NCI-H1105 treated with DMSO at 0.1 percent for 48 hours (cell line): ENCODE measurements at regions not wholly inside any gene's neighbourhood (a gene's known extent, or its start where the extent isn't known, plus 50 kb on each side); places are given as distances from the start of the nearest gene placed in this dataset.

Experiments used
- DNase-seq: peaks from one replicate; lab custom pipeline; 2025; lab: John Stamatoyannopoulos, UW

- DNase-seq: no peak
These were observed 231.6 kb upstream of the CDH2 start for GRCh38 chr18:28408528-28408927.

DNA sequence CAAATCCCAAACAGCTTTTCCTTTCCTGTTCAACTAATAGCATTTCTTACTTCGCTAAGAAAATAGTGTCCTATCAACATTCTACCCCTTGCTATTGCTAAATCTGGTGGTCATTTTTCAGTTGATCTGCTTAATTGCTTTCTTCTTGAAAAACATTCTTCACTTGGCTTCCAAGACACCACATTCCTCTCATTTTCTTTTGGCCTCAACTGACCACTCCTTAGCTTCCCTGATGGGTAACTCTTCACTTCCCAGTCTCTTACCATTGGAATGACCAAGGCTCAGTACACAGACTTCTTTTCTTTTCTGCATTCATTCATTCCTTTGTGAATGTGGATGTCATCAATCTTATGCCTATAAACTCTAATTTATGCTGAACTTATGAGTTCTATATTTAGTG, 230.8 kb upstream of the CDH2 start:
- DNase-seq: no peak

GRCh38 chr18:28406533-28406932, 229.6 kb upstream of the CDH2 start:
- DNase-seq: no peak

DNA sequence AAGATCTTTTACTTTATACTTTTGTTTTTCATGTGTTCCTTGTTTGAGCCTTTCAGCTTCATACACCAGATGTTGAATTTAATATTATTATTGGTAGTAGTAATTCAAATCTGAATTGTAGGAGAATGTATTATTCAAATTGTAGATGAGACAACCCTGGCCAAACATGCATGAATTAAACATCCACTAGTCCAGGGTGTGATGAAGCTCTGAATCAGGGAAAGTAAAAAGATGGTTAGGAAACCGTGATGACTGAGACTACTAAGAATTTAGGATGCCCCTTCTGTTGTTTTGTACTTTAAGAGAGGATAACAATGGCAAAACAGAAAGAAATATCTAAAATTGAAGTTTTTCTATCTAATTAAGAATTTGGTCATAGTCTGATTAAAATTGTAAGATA, 227.8 kb upstream of the CDH2 start:
- DNase-seq: no peak

GRCh38 chr18:28399781-28400362, 222.9 kb upstream of the CDH2 start:
- DNase-seq: no peak

GRCh38 chr18:28398471-28398870, 221.5 kb upstream of the CDH2 start:
- peak; percentile 39 for DNase-seq

GRCh38 chr18:28390022-28390421, 213.1 kb upstream of the CDH2 start:
- DNase-seq: no peak

- DNase-seq: no peak
These were observed 205.4 kb upstream of the CDH2 start for GRCh38 chr18:28382215-28382879.

DNA sequence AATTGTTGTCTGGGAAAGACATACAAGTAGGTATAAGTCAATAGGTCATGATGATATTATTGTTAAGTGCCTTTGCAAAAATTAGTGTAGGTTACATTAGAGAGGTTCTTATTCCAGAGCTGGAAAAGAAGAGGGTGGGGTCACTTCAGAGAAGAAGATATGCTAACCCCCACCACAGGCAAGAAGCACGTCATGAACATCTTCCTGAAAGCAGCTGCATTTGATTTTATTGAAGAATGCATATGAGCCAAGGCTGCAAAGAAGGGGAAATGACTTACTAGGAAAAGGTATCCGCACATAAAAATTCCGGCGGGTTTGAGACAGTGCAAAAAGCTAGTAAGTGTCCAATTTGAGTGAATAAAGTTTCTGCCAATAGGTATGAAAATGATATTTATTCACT, 195.3 kb upstream of the CDH2 start:
- no peak for DNase-seq

DNA sequence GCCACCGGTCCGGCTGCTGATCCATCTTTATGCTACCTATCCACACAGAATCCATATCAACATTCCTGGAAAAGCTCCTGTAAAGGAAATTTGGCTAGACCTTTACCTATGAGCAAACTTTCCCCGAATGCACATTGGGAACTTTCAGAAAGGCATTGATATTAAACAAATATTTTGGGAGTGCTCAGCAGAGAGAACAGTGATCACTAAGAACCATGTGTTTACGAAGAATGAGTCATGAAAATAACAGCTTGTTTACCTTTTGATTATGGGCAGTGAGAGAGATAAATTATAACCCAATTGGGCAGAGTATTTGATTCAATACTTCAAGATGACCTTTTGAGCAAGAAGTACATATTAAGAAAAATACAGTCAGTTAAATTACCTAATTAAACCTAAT, 189.7 kb upstream of the CDH2 start:
- DNase-seq: no peak

DNA sequence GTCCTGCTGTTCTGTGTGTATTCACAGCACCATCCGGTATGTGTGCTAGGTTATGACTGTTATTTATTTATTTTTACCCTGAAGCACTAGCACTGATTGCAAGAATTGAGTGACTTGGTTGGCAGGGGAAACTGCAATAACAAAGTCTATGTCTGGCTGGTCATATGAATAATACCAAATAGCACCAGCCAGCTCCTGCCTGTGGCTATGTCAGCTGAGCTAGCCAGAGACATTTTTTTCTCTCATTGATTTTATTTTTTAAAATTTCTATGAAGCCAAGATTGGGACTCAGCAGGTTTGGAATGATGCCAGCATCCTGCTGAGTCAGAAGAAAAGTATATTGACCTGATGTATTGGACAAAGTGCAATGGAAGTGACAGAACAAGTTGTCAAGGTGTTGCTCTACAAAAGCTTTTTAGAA, 188.5 kb upstream of the CDH2 start:
- no peak for DNase-seq

GRCh38 chr18:28363124-28363523, 186.2 kb upstream of the CDH2 start:
- DNase-seq: no peak

GRCh38 chr18:28359176-28359575, 182.2 kb upstream of the CDH2 start:
- DNase-seq: peak; percentile 17

DNA sequence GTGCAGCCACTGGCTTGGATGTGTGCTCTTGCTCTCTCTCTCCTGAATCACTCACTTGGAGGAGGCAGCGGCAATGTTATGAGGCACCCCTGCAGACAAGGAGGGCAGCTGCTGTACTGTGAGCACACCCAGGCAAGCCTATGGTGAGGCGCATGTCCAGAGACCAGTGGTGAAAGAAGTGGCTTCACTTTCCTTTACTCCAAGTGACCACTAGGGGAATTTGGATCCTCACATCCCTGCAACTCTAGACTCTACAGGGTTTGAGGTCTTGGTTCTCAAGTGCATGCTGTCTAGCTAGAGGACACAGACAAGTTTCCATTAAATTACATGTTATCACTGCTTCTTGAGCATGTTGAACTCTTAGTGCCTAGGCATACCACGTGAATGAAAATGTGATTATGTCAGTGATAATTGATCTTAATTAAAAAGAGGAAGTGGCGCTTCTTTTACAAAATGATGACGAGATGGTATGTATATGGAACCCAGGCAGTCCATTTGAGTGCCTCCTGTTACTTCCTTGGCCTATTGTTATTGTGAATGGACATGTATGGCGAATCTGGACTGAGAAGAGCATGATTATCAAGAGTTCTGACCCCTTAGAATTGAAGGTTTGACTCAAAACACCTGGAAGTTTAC, 181.0 kb upstream of the CDH2 start:
- no peak for DNase-seq

- DNase-seq: no peak
These were observed 173.9 kb upstream of the CDH2 start for GRCh38 chr18:28350821-28351220.

DNA sequence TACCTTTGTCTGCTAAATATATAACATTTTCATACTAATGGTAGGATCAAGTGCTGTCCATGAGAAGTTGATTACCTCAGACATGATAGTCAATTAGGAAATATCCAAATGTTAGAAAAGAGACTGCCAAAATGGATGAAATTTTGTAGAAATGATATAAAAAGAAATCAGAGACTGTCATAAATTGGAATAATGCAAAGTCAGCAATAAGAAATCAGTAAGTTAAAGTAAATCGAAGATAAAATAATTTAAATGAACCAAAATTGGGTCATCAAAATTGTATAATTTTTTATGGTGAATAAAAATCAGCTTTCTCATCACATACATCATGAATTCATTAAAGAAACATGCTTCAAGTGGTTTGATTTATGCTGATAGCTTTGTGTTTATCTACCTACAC, 165.3 kb upstream of the CDH2 start:
- DNase-seq: no peak

DNA sequence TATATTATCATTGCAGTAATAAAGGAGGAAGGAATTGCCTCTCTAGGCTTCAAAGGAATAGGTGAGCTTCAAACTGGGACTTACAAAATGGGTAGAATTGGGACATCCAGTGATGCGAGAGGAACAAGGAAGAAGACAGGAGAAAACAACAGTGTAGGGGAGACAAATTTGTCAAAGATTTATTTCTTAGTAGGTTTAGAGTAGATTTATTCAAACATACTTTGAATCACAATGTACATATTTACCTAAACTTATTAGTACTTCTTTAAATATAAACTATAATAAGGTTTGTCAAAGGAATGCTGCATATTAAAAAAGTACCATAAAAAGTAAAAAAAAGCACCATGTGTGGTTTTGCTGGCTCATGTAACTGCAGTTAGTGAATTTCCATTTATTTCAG, 161.4 kb upstream of the CDH2 start:
- DNase-seq: no peak

DNA sequence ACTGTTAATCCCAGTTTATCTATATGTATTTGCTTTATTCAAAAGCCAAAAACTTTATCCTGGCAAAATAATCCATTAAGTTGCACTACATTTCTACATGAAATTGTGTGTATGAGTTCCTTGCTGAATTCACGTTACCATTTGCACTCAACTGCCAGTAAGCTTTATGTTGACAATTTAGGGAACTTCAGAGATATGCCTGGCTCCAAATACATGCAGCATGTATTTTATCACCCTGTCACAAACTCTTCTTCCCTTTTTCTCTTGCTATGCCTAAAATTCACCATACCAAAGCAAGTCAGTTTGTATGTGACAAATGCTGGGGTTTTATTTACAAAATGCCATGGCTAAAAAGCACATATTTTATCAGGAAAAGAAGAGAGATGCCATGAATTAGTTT, 157.6 kb upstream of the CDH2 start:
- no peak for DNase-seq

GRCh38 chr18:28332071-28332470, 155.1 kb upstream of the CDH2 start:
- DNase-seq: no peak

GRCh38 chr18:28331551-28331950, 154.6 kb upstream of the CDH2 start:
- no peak for DNase-seq

DNA sequence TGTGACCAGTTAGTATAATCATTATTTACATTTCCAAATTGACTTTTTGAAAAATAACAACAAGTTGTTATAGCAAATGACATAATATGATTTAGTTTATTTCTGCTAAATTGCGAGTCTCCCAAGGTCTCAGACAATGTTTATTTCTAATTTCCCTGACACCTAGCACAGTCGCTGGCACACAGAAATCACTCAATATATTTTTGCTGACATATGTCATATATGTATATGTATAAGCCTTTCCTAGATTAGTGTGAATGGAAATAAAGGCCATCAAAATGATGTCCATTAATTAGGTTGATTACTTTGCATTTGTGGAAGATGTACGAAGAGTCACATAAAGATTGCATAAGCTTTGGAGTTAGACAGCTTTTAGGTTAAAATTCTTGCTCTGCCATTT, 136.7 kb upstream of the CDH2 start:
- no peak for DNase-seq

- DNase-seq: no peak
These were observed 111.9 kb upstream of the CDH2 start for GRCh38 chr18:28288784-28289183.

- DNase-seq: no peak
These were observed 110.2 kb upstream of the CDH2 start for GRCh38 chr18:28287146-28287545.

DNA sequence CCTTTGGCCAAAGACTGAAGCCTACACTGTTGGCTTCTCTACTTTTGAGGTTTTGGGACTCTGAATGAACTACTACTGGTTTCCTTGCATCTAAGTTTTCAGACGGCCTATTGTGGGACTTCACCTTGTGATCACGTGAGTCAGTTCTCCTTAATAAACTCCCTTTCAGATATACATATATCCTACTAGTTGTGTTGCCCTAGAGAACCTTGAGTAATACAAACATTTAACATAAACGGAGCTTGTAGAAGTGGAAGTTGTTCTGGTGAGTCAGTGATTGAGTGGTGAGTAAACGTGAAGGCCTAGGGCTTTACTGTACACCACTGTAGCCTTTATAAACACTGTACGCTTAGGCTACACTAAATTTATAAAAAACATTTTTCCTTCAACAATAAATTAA, 107.2 kb upstream of the CDH2 start:
- no peak for DNase-seq
